Upper lobe of left lung (tissue), 4 donors: ENCODE measurements at regions not wholly inside any gene's neighbourhood (a gene's known extent, or its start where the extent isn't known, plus 50 kb on each side); places are given as distances from the start of the nearest gene placed in this dataset.

Experiments used
- EP300 ChIP-seq, 4 donors: sonication (generic); formaldehyde crosslinking; IDR thresholded peaks; one replicate each; pipeline ENCODE4 v1.5.1; 2017; ENCODE audit warnings: antibody characterized with exemption in 4 of 4, control low read depth in 2 of 4
- POLR2A ChIP-seq, 4 donors: fragments of 450-650 bp; IDR thresholded peaks; one replicate each; pipeline ENCODE4 v1.5.1; 2016 to 2017; ENCODE audit warnings: antibody characterized with exemption in 4 of 4, mild to moderate bottlenecking in 2 of 4
- POLR2AphosphoS5 ChIP-seq, 2 donors: sonication (generic); formaldehyde crosslinking; IDR thresholded peaks; one replicate each; pipeline ENCODE4 v1.5.1; 2017; ENCODE audit warnings: antibody characterized with exemption in 2 of 2
- TF ChIP-seq, protein P1 (sequence below), 6 experiments: fragments of 450-650 bp in 4 of 6; fragments of 200-600 bp in 2 of 6; sonication (generic) in 2 of 6; IDR thresholded peaks; one replicate each; pipeline ENCODE4 v1.5.1; 2016 to 2019; ENCODE audit warnings: antibody characterized with exemption in 6 of 6

DNA sequence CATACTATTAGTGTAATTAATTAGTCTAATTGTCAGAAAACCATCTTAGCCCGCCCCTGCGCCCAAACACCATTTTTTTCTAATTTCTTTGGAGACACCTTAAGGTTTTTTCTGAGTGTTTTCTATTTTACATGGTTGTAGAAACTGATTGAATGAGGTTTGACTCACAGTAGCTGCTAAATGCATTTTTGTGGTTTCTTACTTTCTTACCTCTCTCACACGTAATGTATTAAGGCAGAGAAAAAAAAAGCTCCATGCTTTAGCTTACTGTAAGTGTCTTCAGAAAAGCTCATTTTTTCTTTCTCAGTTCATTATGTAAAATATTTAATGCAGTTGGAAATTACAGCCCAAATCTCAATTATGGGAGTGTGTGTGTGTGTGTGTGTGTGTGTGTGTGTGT lies 548.5 kb upstream of the LRRTM4 start:
- TF ChIP-seq, protein P1, sequence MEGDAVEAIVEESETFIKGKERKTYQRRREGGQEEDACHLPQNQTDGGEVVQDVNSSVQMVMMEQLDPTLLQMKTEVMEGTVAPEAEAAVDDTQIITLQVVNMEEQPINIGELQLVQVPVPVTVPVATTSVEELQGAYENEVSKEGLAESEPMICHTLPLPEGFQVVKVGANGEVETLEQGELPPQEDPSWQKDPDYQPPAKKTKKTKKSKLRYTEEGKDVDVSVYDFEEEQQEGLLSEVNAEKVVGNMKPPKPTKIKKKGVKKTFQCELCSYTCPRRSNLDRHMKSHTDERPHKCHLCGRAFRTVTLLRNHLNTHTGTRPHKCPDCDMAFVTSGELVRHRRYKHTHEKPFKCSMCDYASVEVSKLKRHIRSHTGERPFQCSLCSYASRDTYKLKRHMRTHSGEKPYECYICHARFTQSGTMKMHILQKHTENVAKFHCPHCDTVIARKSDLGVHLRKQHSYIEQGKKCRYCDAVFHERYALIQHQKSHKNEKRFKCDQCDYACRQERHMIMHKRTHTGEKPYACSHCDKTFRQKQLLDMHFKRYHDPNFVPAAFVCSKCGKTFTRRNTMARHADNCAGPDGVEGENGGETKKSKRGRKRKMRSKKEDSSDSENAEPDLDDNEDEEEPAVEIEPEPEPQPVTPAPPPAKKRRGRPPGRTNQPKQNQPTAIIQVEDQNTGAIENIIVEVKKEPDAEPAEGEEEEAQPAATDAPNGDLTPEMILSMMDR (IDR thresholded peaks at IDR 0.05) = no peak
- no peak for TF ChIP-seq POLR2A (IDR thresholded peaks at IDR 0.05)
- no peak for TF ChIP-seq POLR2AphosphoS5 (IDR thresholded peaks at IDR 0.05)
- TF ChIP-seq EP300 (IDR thresholded peaks at IDR 0.05) = no peak
